ENCODE measurements at regions not wholly inside any gene's neighbourhood (a gene's known extent, or its start where the extent isn't known, plus 50 kb on each side); places are given as distances from the start of the nearest gene placed in this dataset.

DNA sequence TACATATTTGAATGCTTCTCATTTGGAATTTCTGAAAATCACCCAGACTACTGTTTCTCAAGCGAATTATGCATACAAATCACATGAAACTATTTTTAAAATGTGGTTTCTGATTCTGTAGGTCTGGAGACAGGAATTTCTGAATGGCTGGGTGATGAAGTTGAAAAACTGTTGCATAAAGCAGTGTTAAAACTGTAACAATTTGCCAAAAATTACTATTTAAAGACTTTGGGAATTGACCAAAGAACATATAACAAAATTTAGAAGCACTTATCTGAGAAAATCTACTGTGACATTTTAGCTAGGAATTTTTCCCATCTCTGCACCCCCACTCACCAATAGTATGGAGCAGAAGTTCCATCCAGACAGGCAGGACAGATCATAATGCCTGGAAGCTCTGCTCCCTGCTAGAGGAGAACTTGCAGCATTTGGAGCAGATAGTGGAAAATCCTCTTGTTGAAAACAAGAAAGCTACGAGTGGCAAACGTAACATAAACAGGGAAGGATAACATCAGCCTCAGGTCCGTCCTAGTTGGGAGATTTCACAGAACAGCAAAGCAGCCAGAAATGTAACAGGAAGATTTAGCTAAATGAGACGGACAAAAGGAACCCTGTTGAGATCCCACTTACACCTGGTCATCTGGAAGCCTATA lies 132.3 kb upstream of the MCTP2 start:
- Histone ChIP-seq H3K27me3 (replicated peaks) (no peaks in the 10 kb centered on the region), H3K27ac (no peak overlapping the region), H3K4me3 (ENCODE audit: low read depth, low read length) (no peak overlapping the region), H3K36me3 (replicated peaks) (no peaks in the 10 kb centered on the region)
- in situ Hi-C loops (cut with HindIII; ENCODE audit: low pct_ligation_motif_present, low sequenced_read_pairs) = no loop called here
- TF ChIP-seq, protein P1, sequence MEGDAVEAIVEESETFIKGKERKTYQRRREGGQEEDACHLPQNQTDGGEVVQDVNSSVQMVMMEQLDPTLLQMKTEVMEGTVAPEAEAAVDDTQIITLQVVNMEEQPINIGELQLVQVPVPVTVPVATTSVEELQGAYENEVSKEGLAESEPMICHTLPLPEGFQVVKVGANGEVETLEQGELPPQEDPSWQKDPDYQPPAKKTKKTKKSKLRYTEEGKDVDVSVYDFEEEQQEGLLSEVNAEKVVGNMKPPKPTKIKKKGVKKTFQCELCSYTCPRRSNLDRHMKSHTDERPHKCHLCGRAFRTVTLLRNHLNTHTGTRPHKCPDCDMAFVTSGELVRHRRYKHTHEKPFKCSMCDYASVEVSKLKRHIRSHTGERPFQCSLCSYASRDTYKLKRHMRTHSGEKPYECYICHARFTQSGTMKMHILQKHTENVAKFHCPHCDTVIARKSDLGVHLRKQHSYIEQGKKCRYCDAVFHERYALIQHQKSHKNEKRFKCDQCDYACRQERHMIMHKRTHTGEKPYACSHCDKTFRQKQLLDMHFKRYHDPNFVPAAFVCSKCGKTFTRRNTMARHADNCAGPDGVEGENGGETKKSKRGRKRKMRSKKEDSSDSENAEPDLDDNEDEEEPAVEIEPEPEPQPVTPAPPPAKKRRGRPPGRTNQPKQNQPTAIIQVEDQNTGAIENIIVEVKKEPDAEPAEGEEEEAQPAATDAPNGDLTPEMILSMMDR (IDR thresholded peaks at IDR 0.05; ENCODE audit: low read depth, low read length, missing control alignments) = no peak
- DNase-seq = no peak

DNA sequence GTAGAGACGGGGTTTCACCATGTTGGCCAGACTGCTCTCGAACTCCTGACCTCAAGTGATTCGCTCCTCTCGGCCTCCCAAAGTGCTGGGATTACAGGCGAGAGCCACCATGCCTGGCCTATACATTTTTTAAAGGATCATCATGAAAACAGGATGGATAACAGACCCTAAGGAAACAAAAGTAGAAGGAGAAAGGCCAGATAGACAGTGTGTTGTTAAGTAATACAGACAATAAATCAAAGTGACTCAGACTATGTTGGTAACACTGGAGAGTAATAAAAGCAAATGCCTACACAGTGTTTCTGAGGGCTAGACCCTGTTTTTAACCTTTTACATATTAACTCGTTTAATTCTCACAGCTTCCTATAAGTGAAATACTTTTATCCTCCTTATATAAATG lies 133.8 kb upstream of the MCTP2 start:
- no peak overlapping the region for H3K27ac ChIP-seq
- TF ChIP-seq, protein P1 (IDR thresholded peaks at IDR 0.05; ENCODE audit: low read depth, low read length, missing control alignments) = no peak
- in situ Hi-C loops (cut with HindIII; ENCODE audit: low pct_ligation_motif_present, low sequenced_read_pairs) = no loop called here
- no peaks in the 10 kb centered on the region for H3K27me3 ChIP-seq (replicated peaks)
- H3K36me3 ChIP-seq (replicated peaks) = no peaks in the 10 kb centered on the region
- H3K4me3 ChIP-seq (ENCODE audit: low read depth, low read length) = no peak overlapping the region
- no peak for DNase-seq

DNA sequence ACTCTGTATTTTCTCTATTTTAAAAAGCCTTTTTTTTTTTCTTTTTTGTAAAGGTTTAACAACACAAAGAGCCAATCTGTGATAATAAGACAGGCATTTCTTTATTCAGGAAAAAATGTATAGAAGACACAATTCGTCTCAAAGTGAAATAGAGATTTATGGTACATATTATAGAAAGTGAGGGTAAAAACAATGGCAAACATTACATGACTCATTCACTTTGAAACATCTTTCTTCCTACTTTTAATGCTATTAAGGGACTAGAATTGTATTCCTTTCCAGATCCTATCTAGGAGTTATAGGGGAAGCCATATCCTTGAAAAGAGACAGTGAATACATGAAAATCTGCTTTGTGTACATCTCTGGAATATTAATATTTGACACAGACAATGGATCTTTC lies 137.1 kb upstream of the MCTP2 start:
- in situ Hi-C loops (cut with HindIII; ENCODE audit: low pct_ligation_motif_present, low sequenced_read_pairs) = no loop called here
- H3K27me3 ChIP-seq (replicated peaks) = no peaks in the 10 kb centered on the region
- H3K36me3 ChIP-seq (replicated peaks) = no peaks in the 10 kb centered on the region
- TF ChIP-seq, protein P1 (IDR thresholded peaks at IDR 0.05; ENCODE audit: low read depth, low read length, missing control alignments) = no peak
- no peak overlapping the region for H3K4me3 ChIP-seq (ENCODE audit: low read depth, low read length)
- no peak for DNase-seq
- H3K27ac ChIP-seq = no peak overlapping the region

DNA sequence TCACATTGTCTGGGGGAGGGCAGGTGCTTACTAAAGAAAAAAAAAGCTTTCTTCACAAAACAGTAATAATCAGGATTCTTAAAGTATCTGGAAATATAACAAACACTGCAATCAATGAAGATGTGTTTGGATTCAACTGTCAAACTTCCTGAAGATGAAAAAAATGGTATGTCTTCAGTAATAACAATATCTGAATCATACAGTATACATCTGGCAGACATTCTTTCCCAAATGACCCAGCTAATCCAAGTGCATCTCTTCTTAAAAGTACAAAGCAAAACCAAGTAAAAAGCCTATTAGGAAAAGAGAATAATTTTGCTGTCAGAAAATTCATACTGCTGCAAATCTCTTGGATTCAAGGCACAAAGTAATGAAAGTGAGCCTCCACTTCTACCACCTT lies 145.0 kb upstream of the MCTP2 start:
- Histone ChIP-seq H3K27me3 (replicated peaks) (no peaks in the 10 kb centered on the region), H3K36me3 (replicated peaks) (no peaks in the 10 kb centered on the region), H3K27ac (no peak overlapping the region), H3K4me3 (ENCODE audit: low read depth, low read length) (no peak overlapping the region)
- DNase-seq = no peak
- in situ Hi-C loops (cut with HindIII; ENCODE audit: low pct_ligation_motif_present, low sequenced_read_pairs) = no loop called here
- TF ChIP-seq, protein P1 (IDR thresholded peaks at IDR 0.05; ENCODE audit: low read depth, low read length, missing control alignments) = no peak

DNA sequence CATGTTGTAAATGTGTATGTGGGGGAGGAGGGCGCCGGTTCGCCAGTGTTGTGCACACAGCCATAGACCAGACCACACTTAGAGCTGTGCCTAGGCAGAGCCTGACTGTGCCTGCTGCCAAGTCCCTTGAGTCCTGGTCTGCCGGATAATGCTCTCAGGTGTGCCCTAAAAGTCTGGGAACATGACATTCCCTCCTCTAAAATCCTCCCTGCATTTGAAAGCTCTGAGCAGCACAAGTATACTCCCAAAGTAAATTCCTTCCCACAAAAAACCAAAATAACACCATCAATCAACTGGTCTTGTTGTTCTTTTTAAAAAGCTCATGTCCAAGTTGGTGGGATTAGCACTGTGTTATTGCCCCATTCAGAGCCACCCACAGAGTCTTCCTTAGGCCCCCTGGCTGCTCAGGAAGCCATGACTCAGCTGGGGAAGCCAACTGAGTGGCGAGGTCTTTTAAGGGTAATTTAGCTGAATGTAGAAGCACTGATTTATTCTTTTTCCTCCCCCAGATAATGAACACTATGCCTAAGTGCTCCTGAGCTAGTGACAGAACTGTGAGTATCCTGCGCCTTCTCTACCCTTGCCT lies 147.8 kb upstream of the MCTP2 start:
- Histone ChIP-seq H3K27me3 (replicated peaks) (no peaks in the 10 kb centered on the region), H3K4me3 (ENCODE audit: low read depth, low read length) (no peak overlapping the region), H3K36me3 (replicated peaks) (no peaks in the 10 kb centered on the region), H3K27ac (peak overlapping the region; percentile 33)
- TF ChIP-seq, protein P1 (IDR thresholded peaks at IDR 0.05; ENCODE audit: low read depth, low read length, missing control alignments) = peak; percentile 24
- in situ Hi-C loops (cut with HindIII; ENCODE audit: low pct_ligation_motif_present, low sequenced_read_pairs) = no loop called here
- peak; percentile 64 for DNase-seq

DNA sequence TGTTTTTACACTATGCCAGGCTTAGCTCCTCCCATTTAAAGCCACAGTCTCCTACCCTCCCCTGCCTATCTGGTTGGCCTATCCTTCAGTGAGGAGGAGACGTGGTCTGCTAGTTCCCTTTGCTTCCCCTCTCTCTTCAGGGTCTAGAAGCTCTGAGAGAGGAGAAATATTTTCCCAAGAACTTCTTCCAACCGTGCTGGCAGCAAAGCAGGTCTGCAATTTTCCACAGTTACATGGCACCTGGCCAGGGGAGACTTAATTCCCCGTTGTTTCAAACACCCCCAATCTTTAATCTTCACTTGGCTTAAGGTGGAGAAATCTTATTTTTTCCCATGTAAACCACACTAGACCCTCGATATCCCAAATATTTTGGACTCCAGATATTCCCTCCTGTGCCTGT lies 149.5 kb upstream of the MCTP2 start:
- no peak for DNase-seq
- H3K36me3 ChIP-seq (replicated peaks) = no peaks in the 10 kb centered on the region
- in situ Hi-C loops (cut with HindIII; ENCODE audit: low pct_ligation_motif_present, low sequenced_read_pairs) = no loop called here
- H3K4me3 ChIP-seq (ENCODE audit: low read depth, low read length) = no peak overlapping the region
- no peaks in the 10 kb centered on the region for H3K27me3 ChIP-seq (replicated peaks)
- TF ChIP-seq, protein P1 (IDR thresholded peaks at IDR 0.05; ENCODE audit: low read depth, low read length, missing control alignments) = no peak
- H3K27ac ChIP-seq = no peak overlapping the region

All from brain microvascular endothelial cell (primary cell).